Right atrium auricular region (tissue), 2 donors: ENCODE measurements at regions not wholly inside any gene's neighbourhood (a gene's known extent, or its start where the extent isn't known, plus 50 kb on each side); places are given as distances from the start of the nearest gene placed in this dataset.

Experiments used
- DNase-seq: peaks from one replicate; pipeline ENCODE4 v3.0.0-alpha.2; 2019; ENCODE audit warnings: low spot score
- H3K27ac ChIP-seq, 2 donors: fragments of 200-600 bp; sonication (generic); 1 replicate in 1 of 2; 2 replicates in 1 of 2; pipeline ENCODE4 v1.5.1; 2016 to 2019
- H3K27me3 ChIP-seq, 2 donors: fragments of 200-600 bp; sonication (generic); one replicate each; pipeline versions ENCODE4 v1.5.1 to v1.6.0; 2017 to 2019
- H3K36me3 ChIP-seq: fragments of 200-600 bp; sonication (generic); one replicate; pipeline ENCODE4 v1.5.1; 2016
- H3K4me1 ChIP-seq, 2 donors: fragments of 200-600 bp; sonication (generic); one replicate each; pipeline versions ENCODE4 v1.5.1 to v1.6.0; 2017 to 2019
- H3K4me3 ChIP-seq, 2 donors: fragments of 200-600 bp; sonication (generic); 1 replicate in 1 of 2; 2 replicates in 1 of 2; pipeline ENCODE4 v1.5.1; 2017 to 2019; ENCODE audit warnings: mild to moderate bottlenecking in 1 of 2, moderate library complexity in 1 of 2
- H3K9me3 ChIP-seq, 2 donors: fragments of 200-600 bp; sonication (generic); one replicate each; pipeline ENCODE4 v1.5.1; 2019
- TF ChIP-seq, protein P1 (sequence below), 2 donors: fragments of 200-600 bp; sonication (generic); IDR thresholded peaks; one replicate each; pipeline ENCODE4 v1.5.1; 2019; ENCODE audit warnings: antibody characterized with exemption in 2 of 2

GRCh38 chr3:144252896-144253295 is 281.3 kb downstream of the DIPK2A start:
- H3K27ac ChIP-seq: no peak overlapping the region
- TF ChIP-seq, protein P1, sequence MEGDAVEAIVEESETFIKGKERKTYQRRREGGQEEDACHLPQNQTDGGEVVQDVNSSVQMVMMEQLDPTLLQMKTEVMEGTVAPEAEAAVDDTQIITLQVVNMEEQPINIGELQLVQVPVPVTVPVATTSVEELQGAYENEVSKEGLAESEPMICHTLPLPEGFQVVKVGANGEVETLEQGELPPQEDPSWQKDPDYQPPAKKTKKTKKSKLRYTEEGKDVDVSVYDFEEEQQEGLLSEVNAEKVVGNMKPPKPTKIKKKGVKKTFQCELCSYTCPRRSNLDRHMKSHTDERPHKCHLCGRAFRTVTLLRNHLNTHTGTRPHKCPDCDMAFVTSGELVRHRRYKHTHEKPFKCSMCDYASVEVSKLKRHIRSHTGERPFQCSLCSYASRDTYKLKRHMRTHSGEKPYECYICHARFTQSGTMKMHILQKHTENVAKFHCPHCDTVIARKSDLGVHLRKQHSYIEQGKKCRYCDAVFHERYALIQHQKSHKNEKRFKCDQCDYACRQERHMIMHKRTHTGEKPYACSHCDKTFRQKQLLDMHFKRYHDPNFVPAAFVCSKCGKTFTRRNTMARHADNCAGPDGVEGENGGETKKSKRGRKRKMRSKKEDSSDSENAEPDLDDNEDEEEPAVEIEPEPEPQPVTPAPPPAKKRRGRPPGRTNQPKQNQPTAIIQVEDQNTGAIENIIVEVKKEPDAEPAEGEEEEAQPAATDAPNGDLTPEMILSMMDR (IDR thresholded peaks at IDR 0.05): no peak
- H3K9me3 ChIP-seq: no peaks in the 10 kb centered on the region
- no peaks in the 10 kb centered on the region for H3K4me1 ChIP-seq
- H3K36me3 ChIP-seq: no peaks in the 10 kb centered on the region
- H3K27me3 ChIP-seq: no peaks in the 10 kb centered on the region
- no peak overlapping the region for H3K4me3 ChIP-seq
- DNase-seq: no peak

- H3K36me3 ChIP-seq: no peaks in the 10 kb centered on the region
- H3K4me3 ChIP-seq: no peak overlapping the region
- H3K4me1 ChIP-seq: no peaks in the 10 kb centered on the region
- no peaks in the 10 kb centered on the region for H3K9me3 ChIP-seq
- no peak overlapping the region for H3K27ac ChIP-seq
- no peak for DNase-seq
- no peaks in the 10 kb centered on the region for H3K27me3 ChIP-seq
- TF ChIP-seq, protein P1 (IDR thresholded peaks at IDR 0.05): no peak
Observed at GRCh38 chr3:144257381-144257780, 285.8 kb downstream of the DIPK2A start.

DNA sequence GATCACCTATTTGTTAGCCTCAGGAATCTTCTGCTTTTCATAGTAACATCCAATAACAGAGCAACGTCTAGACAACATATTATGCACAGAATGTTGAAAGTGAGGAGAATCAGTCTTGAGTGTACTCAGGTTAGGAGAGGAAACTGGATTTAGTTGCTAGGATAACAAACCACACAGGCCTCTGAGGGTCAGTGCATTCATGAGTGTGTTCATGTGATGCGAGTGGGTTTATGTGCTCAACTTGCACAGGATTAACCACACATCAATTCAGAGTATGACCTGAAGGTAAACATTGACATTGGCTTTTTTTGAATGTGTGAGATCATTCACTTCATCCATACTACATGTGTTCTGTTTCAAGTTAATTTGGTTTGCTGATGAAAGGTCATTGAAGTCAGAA is 287.6 kb downstream of the DIPK2A start:
- no peaks in the 10 kb centered on the region for H3K36me3 ChIP-seq
- H3K9me3 ChIP-seq: no peaks in the 10 kb centered on the region
- TF ChIP-seq, protein P1 (IDR thresholded peaks at IDR 0.05): no peak

DNA sequence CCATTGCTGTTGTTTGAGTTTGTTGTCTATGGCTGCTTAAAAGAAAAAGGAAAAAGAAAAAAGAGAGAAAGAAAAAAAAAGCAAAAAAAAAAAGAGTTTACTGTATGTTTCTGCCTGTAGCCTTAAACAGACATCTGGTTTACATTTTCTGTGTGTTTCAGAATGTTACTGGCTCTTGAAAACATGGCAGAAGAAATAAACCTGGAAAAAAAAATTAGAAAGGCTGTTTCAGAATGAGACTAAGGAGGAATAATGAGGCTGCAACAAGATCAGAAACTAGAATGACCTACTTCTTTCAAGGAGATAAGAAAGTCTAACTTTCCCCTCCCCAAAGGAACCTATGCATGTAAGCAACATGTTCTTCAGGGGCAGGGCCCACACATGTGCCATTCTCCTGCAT is 292.1 kb downstream of the DIPK2A start:
- H3K4me1 ChIP-seq: no peaks in the 10 kb centered on the region
- no peak for DNase-seq
- no peak overlapping the region for H3K27ac ChIP-seq
- no peaks in the 10 kb centered on the region for H3K36me3 ChIP-seq
- TF ChIP-seq, protein P1 (IDR thresholded peaks at IDR 0.05): no peak
- no peaks in the 10 kb centered on the region for H3K27me3 ChIP-seq
- H3K9me3 ChIP-seq: no peaks in the 10 kb centered on the region
- H3K4me3 ChIP-seq: no peak overlapping the region

More for the DNA sequence above, 287.6 kb downstream of the DIPK2A start:
- no peak overlapping the region for H3K4me3 ChIP-seq
- H3K27me3 ChIP-seq: no peaks in the 10 kb centered on the region
- no peaks in the 10 kb centered on the region for H3K4me1 ChIP-seq
- no peak overlapping the region for H3K27ac ChIP-seq
- DNase-seq: no peak

GRCh38 chr3:144264350-144264749 is 292.7 kb downstream of the DIPK2A start:
- Histone ChIP-seq H3K27ac (no peak overlapping the region), H3K9me3 (no peaks in the 10 kb centered on the region), H3K36me3 (no peaks in the 10 kb centered on the region), H3K4me3 (no peak overlapping the region), H3K27me3 (no peaks in the 10 kb centered on the region), H3K4me1 (no peaks in the 10 kb centered on the region)
- TF ChIP-seq, protein P1 (IDR thresholded peaks at IDR 0.05): no peak
- no peak for DNase-seq

- Histone ChIP-seq H3K4me3 (no peak overlapping the region), H3K27me3 (no peaks in the 10 kb centered on the region), H3K9me3 (no peaks in the 10 kb centered on the region), H3K36me3 (no peaks in the 10 kb centered on the region), H3K4me1 (no peaks in the 10 kb centered on the region), H3K27ac (no peak overlapping the region)
- DNase-seq: no peak
- TF ChIP-seq, protein P1 (IDR thresholded peaks at IDR 0.05): no peak
Observed at GRCh38 chr3:144264794-144265193, 293.2 kb downstream of the DIPK2A start.
